Right lobe of liver (tissue), 6 donors: ENCODE measurements at regions not wholly inside any gene's neighbourhood (a gene's known extent, or its start where the extent isn't known, plus 50 kb on each side); places are given as distances from the start of the nearest gene placed in this dataset.

Source experiments
- ATAC-seq, 4 donors: fragments of 200-7000 bp; cut with Tn5 transposase; one replicate each; pipeline ENCODE4 v1.9.1; 2020; ENCODE audit warnings: mild to moderate bottlenecking in 4 of 4, moderate library complexity in 4 of 4
- DNase-seq, 3 donors: peaks; one replicate each; pipeline ENCODE4 v3.0.0-alpha.2; 2020
- H3K27ac ChIP-seq, 3 donors: fragments of 200-600 bp; one replicate each; pipeline ENCODE4 v1.8.0; 2022
- H3K27me3 ChIP-seq, 2 donors: fragments of 200-600 bp; one replicate each; pipeline ENCODE4 v1.8.0; 2022
- H3K36me3 ChIP-seq, 4 donors: fragments of 200-600 bp; sonication (generic) in 1 of 4; one replicate each; pipeline versions ENCODE4 v1.5.1 to v1.8.0; 2017 to 2022; ENCODE audit warnings: control low read depth in 1 of 4
- H3K4me1 ChIP-seq, 4 donors: fragments of 200-600 bp; sonication (generic) in 1 of 4; one replicate each; pipeline versions ENCODE4 v1.5.1 to v1.8.0; 2017 to 2022; ENCODE audit warnings: control low read depth in 1 of 4
- H3K4me3 ChIP-seq, 3 donors: fragments of 200-600 bp; one replicate each; pipeline ENCODE4 v1.8.0; 2022
- H3K9me3 ChIP-seq, 4 donors: fragments of 200-600 bp; sonication (generic) in 1 of 4; one replicate each; pipeline versions ENCODE4 v1.5.1 to v1.8.0; 2017 to 2022; ENCODE audit warnings: control low read depth in 1 of 4
- POLR2A ChIP-seq: fragments of 450-650 bp; IDR thresholded peaks from one replicate; pipeline ENCODE4 v1.6.1; 2017; ENCODE audit warnings: antibody characterized with exemption, mild to moderate bottlenecking
- whole genome bisulfite sequencing: methylation state at CpG from one replicate; pipeline ENCODE4 v1.1.6; 2018; ENCODE audit warnings: low coverage, low lambda C conversion rate; ENCODE audit not compliant: insufficient coverage; ENCODE audit errors: missing lambda C conversion rate; 5-methylcytosine and 5-hydroxymethylcytosine counted together
- intact Hi-C, 2 donors: fragments of 100-400 bp; cut with DNase I; formaldehyde crosslinking; loops; one replicate each; pipeline versions ENCODE4 v1.11.2 to v1.14.1; 2022
- TF ChIP-seq, protein P1 (sequence below), 4 donors: fragments of 200-600 bp in 3 of 4; fragments of 450-650 bp in 1 of 4; IDR thresholded peaks; one replicate each; pipeline versions ENCODE4 v1.5.1 to v1.8.0; 2016 to 2022; ENCODE audit warnings: antibody characterized with exemption in 4 of 4, mild to moderate bottlenecking in 2 of 4
- donor health status: DM: no; HTN: yes; CAD: no.
- donor health status: DM: no; HTN: no; CAD: no.
- donor health status: DM: no; HTN: no; CAD: no.
- donor health status: DM: no; HTN: yes; CAD: no.
- donor health status: DM: no; HTN: yes; CAD: no.

- intact Hi-C loops: no loop called here
- Histone ChIP-seq H3K36me3 (no peaks in the 10 kb centered on the region), H3K27me3 (no peaks in the 10 kb centered on the region), H3K27ac (no peak overlapping the region), H3K4me3 (no peak overlapping the region), H3K4me1 (no peaks in the 10 kb centered on the region), H3K9me3 (no peaks in the 10 kb centered on the region)
- TF ChIP-seq, protein P1, sequence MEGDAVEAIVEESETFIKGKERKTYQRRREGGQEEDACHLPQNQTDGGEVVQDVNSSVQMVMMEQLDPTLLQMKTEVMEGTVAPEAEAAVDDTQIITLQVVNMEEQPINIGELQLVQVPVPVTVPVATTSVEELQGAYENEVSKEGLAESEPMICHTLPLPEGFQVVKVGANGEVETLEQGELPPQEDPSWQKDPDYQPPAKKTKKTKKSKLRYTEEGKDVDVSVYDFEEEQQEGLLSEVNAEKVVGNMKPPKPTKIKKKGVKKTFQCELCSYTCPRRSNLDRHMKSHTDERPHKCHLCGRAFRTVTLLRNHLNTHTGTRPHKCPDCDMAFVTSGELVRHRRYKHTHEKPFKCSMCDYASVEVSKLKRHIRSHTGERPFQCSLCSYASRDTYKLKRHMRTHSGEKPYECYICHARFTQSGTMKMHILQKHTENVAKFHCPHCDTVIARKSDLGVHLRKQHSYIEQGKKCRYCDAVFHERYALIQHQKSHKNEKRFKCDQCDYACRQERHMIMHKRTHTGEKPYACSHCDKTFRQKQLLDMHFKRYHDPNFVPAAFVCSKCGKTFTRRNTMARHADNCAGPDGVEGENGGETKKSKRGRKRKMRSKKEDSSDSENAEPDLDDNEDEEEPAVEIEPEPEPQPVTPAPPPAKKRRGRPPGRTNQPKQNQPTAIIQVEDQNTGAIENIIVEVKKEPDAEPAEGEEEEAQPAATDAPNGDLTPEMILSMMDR (IDR thresholded peaks at IDR 0.05): no peak
- no peak for TF ChIP-seq POLR2A
- DNase-seq: no peak
- 68% methylated on average over 2 of the region's 2 CpGs for WGBS
- peak in 2 of 4 donors; percentile 34 to 53 for ATAC-seq
These were observed 1247.4 kb downstream of the LRFN5 start for GRCh38 chr14:42854061-42854460.

GRCh38 chr14:42848652-42849051 is 1242.0 kb downstream of the LRFN5 start:
- Histone ChIP-seq H3K27me3 (no peaks in the 10 kb centered on the region), H3K27ac (no peak overlapping the region), H3K9me3 (no peaks in the 10 kb centered on the region), H3K36me3 (no peaks in the 10 kb centered on the region), H3K4me3 (no peak overlapping the region), H3K4me1 (no peaks in the 10 kb centered on the region)
- ATAC-seq (no peak), DNase-seq (no peak)
- whole genome bisulfite sequencing: 0% methylated on average over 1 of the region's 1 CpG
- TF ChIP-seq, protein P1 (IDR thresholded peaks at IDR 0.05): no peak
- TF ChIP-seq POLR2A: no peak
- intact Hi-C loops: no loop called here

DNA sequence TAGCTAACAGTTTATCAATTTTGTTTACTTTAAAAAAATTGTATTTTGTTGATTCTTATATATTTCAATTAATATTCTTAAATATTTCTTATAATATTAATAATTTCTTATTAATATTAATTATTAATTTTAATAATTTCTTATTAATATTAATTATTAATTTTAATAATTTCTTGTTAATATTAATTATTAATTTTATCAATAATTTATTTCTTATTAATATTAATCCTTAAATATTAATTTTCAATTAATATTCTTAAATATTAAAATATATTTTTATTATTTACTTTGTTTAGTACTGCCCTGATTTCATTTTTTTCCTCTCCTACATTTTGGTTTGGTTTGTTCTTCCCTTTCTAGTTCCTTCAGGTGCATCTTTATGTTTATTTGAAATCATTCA is 1208.1 kb downstream of the LRFN5 start:
- Histone ChIP-seq H3K9me3 (no peaks in the 10 kb centered on the region), H3K27ac (no peak overlapping the region), H3K27me3 (no peaks in the 10 kb centered on the region), H3K4me1 (no peaks in the 10 kb centered on the region), H3K4me3 (no peak overlapping the region), H3K36me3 (no peaks in the 10 kb centered on the region)
- TF ChIP-seq, protein P1 (IDR thresholded peaks at IDR 0.05): no peak
- no peak for TF ChIP-seq POLR2A
- DNase-seq (no peak), ATAC-seq (no peak)
- intact Hi-C loops: no loop called here

- WGBS: 35% methylated on average over 2 of the region's 2 CpGs
- Histone ChIP-seq H3K4me3 (no peak overlapping the region), H3K36me3 (no peaks in the 10 kb centered on the region), H3K27ac (no peak overlapping the region), H3K27me3 (no peaks in the 10 kb centered on the region), H3K9me3 (no peaks in the 10 kb centered on the region), H3K4me1 (no peaks in the 10 kb centered on the region)
- intact Hi-C loops: no loop called here
- ATAC-seq: no peak
- no peak for TF ChIP-seq POLR2A
- TF ChIP-seq, protein P1 (IDR thresholded peaks at IDR 0.05): no peak
- DNase-seq: no peak
These were observed 1200.2 kb downstream of the LRFN5 start for GRCh38 chr14:42806909-42807315.

GRCh38 chr14:42804141-42804540 is 1197.5 kb downstream of the LRFN5 start:
- ATAC-seq: no peak
- Histone ChIP-seq H3K36me3 (no peaks in the 10 kb centered on the region), H3K9me3 (no peaks in the 10 kb centered on the region), H3K27me3 (no peaks in the 10 kb centered on the region), H3K4me3 (no peak overlapping the region), H3K27ac (no peak overlapping the region), H3K4me1 (no peaks in the 10 kb centered on the region)
- TF ChIP-seq, protein P1 (IDR thresholded peaks at IDR 0.05): no peak
- TF ChIP-seq POLR2A: no peak
- intact Hi-C loops: no loop called here
- WGBS: 41% methylated on average over 3 of the region's 4 CpGs
- DNase-seq: no peak
